Endothelial cell of umbilical vein (primary cell): ENCODE measurements at regions not wholly inside any gene's neighbourhood (a gene's known extent, or its start where the extent isn't known, plus 50 kb on each side); places are given as distances from the start of the nearest gene placed in this dataset.

Experiments used
- EZH2 ChIP-seq: IDR thresholded peaks from 2 replicates; pipeline ENCODE4 v1.6.1; 2012; ENCODE audit warnings: borderline replicate concordance, low read depth, mild to moderate bottlenecking, moderate library complexity, low read length, inconsistent platforms; ENCODE audit not compliant: severe bottlenecking
- FOS ChIP-seq: IDR thresholded peaks from 2 replicates; pipeline ENCODE4 v1.6.1; 2011; ENCODE audit warnings: mild to moderate bottlenecking, low read length, moderate library complexity, borderline replicate concordance; ENCODE audit not compliant: insufficient read depth
- JUN ChIP-seq: IDR thresholded peaks from 2 replicates; pipeline ENCODE4 v1.6.1; 2011; ENCODE audit warnings: borderline replicate concordance, low read depth; ENCODE audit not compliant: insufficient read length, insufficient read depth
- MYC ChIP-seq: IDR thresholded peaks from one replicate; pipeline ENCODE4 v1.6.1; 2011; ENCODE audit warnings: mild to moderate bottlenecking, low read depth, low read length
- POLR2A ChIP-seq: IDR thresholded peaks from 2 replicates; pipeline ENCODE4 v1.6.1; 2012; ENCODE audit warnings: low read depth, mild to moderate bottlenecking, control low read depth, low read length
- POLR2AphosphoS5 ChIP-seq: IDR thresholded peaks from 2 replicates; pipeline ENCODE4 v1.6.1; 2012; ENCODE audit warnings: low read depth, mild to moderate bottlenecking, control low read depth, low read length, moderate library complexity; ENCODE audit not compliant: insufficient read depth
- TF ChIP-seq, protein P1 (sequence below), 2 donors: IDR thresholded peaks; 1 replicate in 1 of 2; 2 replicates in 1 of 2; pipeline ENCODE4 v1.5.1; 2011; ENCODE audit warnings: low read length in 2 of 2, mild to moderate bottlenecking in 2 of 2, moderate library complexity in 2 of 2, control low read depth in 1 of 2, inconsistent platforms in 1 of 2, low read depth in 1 of 2; ENCODE audit not compliant: insufficient read depth in 1 of 2; ENCODE audit errors: extremely low read depth in 1 of 2
- TF ChIP-seq, protein P2 (sequence below): IDR thresholded peaks from 2 replicates; pipeline ENCODE4 v1.6.1; 2011; ENCODE audit not compliant: insufficient read depth, insufficient read length

DNA sequence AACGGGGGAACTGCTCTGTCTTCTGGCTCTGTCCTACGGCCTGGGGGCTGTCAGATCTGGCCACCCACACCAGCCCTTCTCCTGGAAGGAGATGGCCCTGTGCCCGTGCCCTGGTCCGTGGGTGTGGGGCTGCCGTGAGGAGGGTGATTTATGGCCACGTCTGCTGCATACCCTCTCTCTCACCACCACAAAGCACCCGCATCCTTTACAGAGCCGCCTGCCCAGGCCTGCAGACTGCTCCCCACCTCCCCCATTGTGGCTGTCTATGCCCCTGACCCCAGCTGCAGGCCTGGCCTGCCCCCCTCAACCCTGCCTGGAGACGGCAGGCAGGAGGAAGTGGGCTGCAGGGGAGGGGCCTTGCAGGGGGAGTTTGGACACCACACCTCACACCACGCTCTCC lies 72.7 kb upstream of the GATA5 start:
- TF ChIP-seq, protein P1, sequence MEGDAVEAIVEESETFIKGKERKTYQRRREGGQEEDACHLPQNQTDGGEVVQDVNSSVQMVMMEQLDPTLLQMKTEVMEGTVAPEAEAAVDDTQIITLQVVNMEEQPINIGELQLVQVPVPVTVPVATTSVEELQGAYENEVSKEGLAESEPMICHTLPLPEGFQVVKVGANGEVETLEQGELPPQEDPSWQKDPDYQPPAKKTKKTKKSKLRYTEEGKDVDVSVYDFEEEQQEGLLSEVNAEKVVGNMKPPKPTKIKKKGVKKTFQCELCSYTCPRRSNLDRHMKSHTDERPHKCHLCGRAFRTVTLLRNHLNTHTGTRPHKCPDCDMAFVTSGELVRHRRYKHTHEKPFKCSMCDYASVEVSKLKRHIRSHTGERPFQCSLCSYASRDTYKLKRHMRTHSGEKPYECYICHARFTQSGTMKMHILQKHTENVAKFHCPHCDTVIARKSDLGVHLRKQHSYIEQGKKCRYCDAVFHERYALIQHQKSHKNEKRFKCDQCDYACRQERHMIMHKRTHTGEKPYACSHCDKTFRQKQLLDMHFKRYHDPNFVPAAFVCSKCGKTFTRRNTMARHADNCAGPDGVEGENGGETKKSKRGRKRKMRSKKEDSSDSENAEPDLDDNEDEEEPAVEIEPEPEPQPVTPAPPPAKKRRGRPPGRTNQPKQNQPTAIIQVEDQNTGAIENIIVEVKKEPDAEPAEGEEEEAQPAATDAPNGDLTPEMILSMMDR (IDR thresholded peaks at IDR 0.05; ENCODE audit: extremely low read depth in 1 of 2, insufficient read depth in 1 of 2, low read depth in 1 of 2, low read length in 2 of 2), result no peak
- TF ChIP-seq MYC (no peak), EZH2 (no peak), POLR2AphosphoS5 (no peak), POLR2A (no peak), JUN (no peak), FOS (no peak)
- TF ChIP-seq, protein P2, sequence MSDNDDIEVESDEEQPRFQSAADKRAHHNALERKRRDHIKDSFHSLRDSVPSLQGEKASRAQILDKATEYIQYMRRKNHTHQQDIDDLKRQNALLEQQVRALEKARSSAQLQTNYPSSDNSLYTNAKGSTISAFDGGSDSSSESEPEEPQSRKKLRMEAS, result no peak
